Mesodermal cell (in vitro differentiated cells): ENCODE measurements at regions not wholly inside any gene's neighbourhood (a gene's known extent, or its start where the extent isn't known, plus 50 kb on each side); places are given as distances from the start of the nearest gene placed in this dataset.
"Not testable (repeated sequence)": the region's sequence is repeated elsewhere in the genome, so short reads cannot be mapped to it uniquely, and the experiment has no call there.

Experiments used
- H3K27ac ChIP-seq: 2 replicates; pipeline ENCODE4 v1.7.0; 2013; ENCODE audit warnings: mild to moderate bottlenecking, low read depth, low read length, moderate library complexity; ENCODE audit not compliant: severe bottlenecking
- H3K36me3 ChIP-seq: 2 replicates; pipeline ENCODE4 v1.7.1; 2013; ENCODE audit warnings: mild to moderate bottlenecking, low read length, moderate library complexity; ENCODE audit not compliant: control insufficient read depth, insufficient read depth
- H3K4me1 ChIP-seq: one replicate; pipeline ENCODE4 v1.7.1; 2013; ENCODE audit warnings: mild to moderate bottlenecking, low read length; ENCODE audit not compliant: insufficient read depth, control insufficient read depth, poor library complexity, severe bottlenecking
- H3K4me3 ChIP-seq: 2 replicates; pipeline ENCODE4 v1.7.0; 2013; ENCODE audit warnings: low read length, control low read depth, mild to moderate bottlenecking; ENCODE audit not compliant: insufficient read depth, poor library complexity, severe bottlenecking; ENCODE audit errors: extremely low read depth
- H3K9me3 ChIP-seq: 2 replicates; pipeline ENCODE4 v1.7.1; 2013; ENCODE audit warnings: mild to moderate bottlenecking, low read length, moderate library complexity; ENCODE audit not compliant: control insufficient read depth
- WGBS, 2 experiments: methylation state at CpG; one replicate each; pipeline ENCODE4 v1.1.5; 2013; ENCODE audit warnings: missing lambda C conversion rate in 2 of 2; ENCODE audit not compliant: insufficient coverage in 2 of 2; 5-methylcytosine and 5-hydroxymethylcytosine counted together

DNA sequence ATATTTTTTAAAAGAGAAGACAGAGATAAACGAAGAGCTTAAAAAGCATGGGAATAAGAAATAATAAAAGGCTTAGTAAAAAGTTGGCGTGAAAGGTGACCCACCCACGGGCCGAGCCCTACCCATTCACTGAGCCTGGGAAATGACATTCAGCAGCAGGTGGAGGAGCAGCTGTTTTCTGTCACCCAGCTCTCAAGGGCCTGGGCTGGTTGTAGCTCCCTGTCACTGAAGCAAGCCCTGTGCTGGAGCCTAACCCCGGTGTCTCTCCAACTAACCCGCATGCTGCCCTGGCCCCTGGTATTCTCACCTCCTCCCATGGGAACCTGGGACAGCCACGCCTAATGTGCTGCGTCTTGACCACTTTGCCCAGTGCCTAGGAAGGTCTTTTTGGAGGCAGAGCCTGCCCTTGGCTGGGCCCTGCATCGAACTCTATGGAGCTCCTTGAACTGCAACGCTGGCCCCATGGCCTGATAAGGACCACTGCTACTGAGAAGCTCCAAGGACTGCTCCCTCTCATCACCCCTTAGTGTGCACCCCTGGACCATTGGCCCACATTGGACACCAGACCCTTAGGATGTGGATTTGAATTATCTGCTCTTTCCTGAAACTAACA is 68.8 kb upstream of the IYD start:
- peaks cover 16% of the 10 kb centered on the region for H3K9me3 ChIP-seq
- H3K36me3 ChIP-seq = no peaks in the 10 kb centered on the region
- 94 to 97% methylated on average over 9 to 10 of the region's 10 CpGs for WGBS, 2 experiments
- no peak overlapping the region for H3K4me3 ChIP-seq
- H3K4me1 ChIP-seq = peaks cover 20% of the 10 kb centered on the region
- no peak overlapping the region for H3K27ac ChIP-seq

- Histone ChIP-seq H3K9me3 (peaks cover 12% of the 10 kb centered on the region), H3K36me3 (no peaks in the 10 kb centered on the region), H3K4me1 (peaks cover 20% of the 10 kb centered on the region), H3K4me3 (no peak overlapping the region), H3K27ac (peak overlapping the region; percentile 68)
- WGBS, 2 experiments = 70 to 84% methylated on average over 3 to 4 of the region's 6 CpGs
Observed at GRCh38 chr6:150301846-150302519, 66.8 kb upstream of the IYD start.

- peaks cover 5% of the 10 kb centered on the region for H3K9me3 ChIP-seq
- 52 to 66% methylated on average over 7 of the region's 7 CpGs for WGBS, 2 experiments
- H3K27ac ChIP-seq = peak overlapping the region; percentile 68
- H3K4me3 ChIP-seq = no peak overlapping the region
- no peaks in the 10 kb centered on the region for H3K36me3 ChIP-seq
- peaks cover 20% of the 10 kb centered on the region for H3K4me1 ChIP-seq
Observed at GRCh38 chr6:150302520-150303176, 66.2 kb upstream of the IYD start.

DNA sequence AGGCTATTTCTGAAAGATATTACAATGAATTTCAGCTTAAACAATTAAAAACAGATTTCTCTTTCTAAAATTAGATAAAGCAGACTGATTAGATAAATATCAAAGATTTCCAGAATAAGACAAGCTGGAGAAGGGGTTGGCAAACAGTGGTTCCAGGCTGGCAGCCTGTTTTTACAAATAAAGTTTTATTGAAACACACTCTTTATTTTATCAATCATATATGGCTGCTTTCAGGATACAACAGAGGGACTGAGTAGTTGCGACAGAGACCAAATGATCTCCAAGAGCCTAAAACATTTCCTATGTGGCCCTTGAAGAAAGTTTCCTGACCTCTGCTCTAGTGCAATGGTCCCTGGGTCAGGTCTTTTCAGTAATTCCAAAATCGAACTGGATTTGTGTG is 65.6 kb upstream of the IYD start:
- Histone ChIP-seq H3K4me3 (no peak overlapping the region), H3K4me1 (peaks cover 20% of the 10 kb centered on the region), H3K36me3 (no peaks in the 10 kb centered on the region), H3K9me3 (no peaks in the 10 kb centered on the region), H3K27ac (peak overlapping the region; percentile 68)
- WGBS, 2 experiments = 80 to 86% methylated on average over 1 of the region's 2 CpGs

GRCh38 chr6:150304429-150304828 is 64.4 kb upstream of the IYD start:
- H3K36me3 ChIP-seq = no peaks in the 10 kb centered on the region
- H3K27ac ChIP-seq = no peak overlapping the region
- no peaks in the 10 kb centered on the region for H3K9me3 ChIP-seq
- WGBS, 2 experiments = 80 to 94% methylated on average over 2 of the region's 3 CpGs
- no peak overlapping the region for H3K4me3 ChIP-seq
- H3K4me1 ChIP-seq = peaks cover 20% of the 10 kb centered on the region

DNA sequence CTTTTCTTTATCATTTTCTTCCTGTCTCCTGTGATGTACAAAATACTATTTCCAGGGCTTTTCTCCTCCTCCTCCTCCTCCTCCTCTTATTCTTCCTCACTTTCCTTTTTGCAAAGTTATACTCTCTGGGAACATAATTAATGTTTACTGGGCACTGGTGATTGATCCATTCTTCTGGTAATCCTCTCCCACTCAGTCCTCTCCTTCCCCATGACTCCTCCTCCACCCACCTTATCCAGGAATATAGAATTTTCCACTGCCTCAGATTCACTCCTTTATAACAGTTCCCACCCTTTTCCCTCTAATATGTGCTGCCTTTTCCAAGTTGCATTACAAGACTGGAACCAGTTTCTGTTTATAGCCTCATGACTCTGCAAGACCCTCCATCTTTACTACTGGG is 62.5 kb upstream of the IYD start:
- Histone ChIP-seq H3K9me3 (no peaks in the 10 kb centered on the region), H3K36me3 (no peaks in the 10 kb centered on the region), H3K27ac (no peak overlapping the region), H3K4me1 (peaks cover 19% of the 10 kb centered on the region), H3K4me3 (no peak overlapping the region)

DNA sequence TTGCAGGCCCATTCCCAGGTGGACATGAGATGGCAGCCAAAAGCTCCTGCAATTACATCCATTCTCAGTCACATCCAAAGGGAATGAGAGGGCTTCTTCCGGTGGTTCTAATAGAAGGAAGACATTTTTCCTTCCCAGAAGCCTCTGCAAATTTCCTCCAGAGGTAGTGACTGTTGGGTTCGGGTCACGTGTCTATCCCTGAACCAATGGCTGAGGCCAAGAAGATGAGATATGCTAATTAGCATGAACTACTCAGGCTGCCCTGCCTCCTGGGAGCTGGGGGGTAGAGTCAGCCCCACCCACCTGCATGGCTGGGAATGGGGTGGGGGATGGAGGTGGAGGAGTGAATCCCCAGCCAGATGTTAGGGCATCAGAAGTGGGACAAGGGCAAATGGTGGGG is 61.3 kb upstream of the IYD start:
- no peaks in the 10 kb centered on the region for H3K9me3 ChIP-seq
- 93 to 100% methylated on average over 1 to 2 of the region's 3 CpGs for WGBS, 2 experiments

GRCh38 chr6:150308812-150309645 is 59.8 kb upstream of the IYD start:
- no peaks in the 10 kb centered on the region for H3K36me3 ChIP-seq
- no peak overlapping the region for H3K4me3 ChIP-seq
- 78 to 85% methylated on average over 10 of the region's 11 CpGs for WGBS, 2 experiments
- no peaks in the 10 kb centered on the region for H3K9me3 ChIP-seq
- H3K27ac ChIP-seq = no peak overlapping the region
- H3K4me1 ChIP-seq = no peaks in the 10 kb centered on the region

More for the DNA sequence above, 61.3 kb upstream of the IYD start:
- no peak overlapping the region for H3K4me3 ChIP-seq
- H3K27ac ChIP-seq = no peak overlapping the region
- peaks cover 7% of the 10 kb centered on the region for H3K4me1 ChIP-seq
- H3K36me3 ChIP-seq = no peaks in the 10 kb centered on the region

- peaks cover 5% of the 10 kb centered on the region for H3K9me3 ChIP-seq
- 33% methylated on average over 1 of the region's 1 CpG; no CpG with 5 or more reads in 1 of the 2 experiments for WGBS, 2 experiments
- H3K4me3 ChIP-seq = no peak overlapping the region
- no peak overlapping the region for H3K27ac ChIP-seq
- no peaks in the 10 kb centered on the region for H3K4me1 ChIP-seq
- no peaks in the 10 kb centered on the region for H3K36me3 ChIP-seq
Observed at GRCh38 chr6:150310539-150310938, 58.3 kb upstream of the IYD start.

- WGBS, 2 experiments = 88 to 89% methylated on average over 5 to 9 of the region's 13 CpGs
- H3K36me3 ChIP-seq, H3K4me1 ChIP-seq, H3K4me3 ChIP-seq, H3K27ac ChIP-seq, H3K9me3 ChIP-seq: not testable (repeated sequence)
Observed at GRCh38 chr6:150311149-150311944, 57.5 kb upstream of the IYD start.
